ENCODE measurements at regions not wholly inside any gene's neighbourhood (a gene's known extent, or its start where the extent isn't known, plus 50 kb on each side); places are given as distances from the start of the nearest gene placed in this dataset.
A peak's percentile ranks its signal among the peaks of the same experiment; 100 is the strongest.
"Not testable (repeated sequence)": the region's sequence is repeated elsewhere in the genome, so short reads cannot be mapped to it uniquely, and the experiment has no call there.

- no peak for DNase-seq
These were observed 415.2 kb upstream of the TCF4 start for GRCh38 chr18:56003009-56003719.

GRCh38 chr18:56001576-56001975 lies 413.6 kb upstream of the TCF4 start:
- peak; percentile 35 for DNase-seq

GRCh38 chr18:56000041-56000440 lies 412.0 kb upstream of the TCF4 start:
- DNase-seq = no peak

- peak; percentile 49 for DNase-seq
These were observed 411.6 kb upstream of the TCF4 start for GRCh38 chr18:55999641-56000040.

GRCh38 chr18:55998801-55999385 lies 410.9 kb upstream of the TCF4 start:
- DNase-seq = peak; percentile 31

GRCh38 chr18:55998071-55998522 lies 410.1 kb upstream of the TCF4 start:
- peak; percentile 67 for DNase-seq

- peak; percentile 19 for DNase-seq
These were observed 409.2 kb upstream of the TCF4 start for GRCh38 chr18:55997151-55997561.

GRCh38 chr18:55996717-55997116 lies 408.7 kb upstream of the TCF4 start:
- DNase-seq = no peak

GRCh38 chr18:55990186-55990585 lies 402.2 kb upstream of the TCF4 start:
- no peak for DNase-seq

GRCh38 chr18:55988537-55988936 lies 400.5 kb upstream of the TCF4 start:
- no peak for DNase-seq

- peak; percentile 72 for DNase-seq
These were observed 395.4 kb upstream of the TCF4 start for GRCh38 chr18:55983433-55983832.

GRCh38 chr18:55982992-55983391 lies 395.0 kb upstream of the TCF4 start:
- DNase-seq = peak; percentile 58

GRCh38 chr18:55981712-55982475 lies 393.9 kb upstream of the TCF4 start:
- DNase-seq = no peak

GRCh38 chr18:55974521-55974920 lies 386.5 kb upstream of the TCF4 start:
- no peak for DNase-seq

- DNase-seq = peak; percentile 10
These were observed 380.6 kb upstream of the TCF4 start for GRCh38 chr18:55968550-55968949.

- DNase-seq = no peak
These were observed 379.0 kb upstream of the TCF4 start for GRCh38 chr18:55967019-55967418.

- DNase-seq = no peak
These were observed 376.2 kb upstream of the TCF4 start for GRCh38 chr18:55964171-55964570.

- no peak for DNase-seq
These were observed 365.3 kb upstream of the TCF4 start for GRCh38 chr18:55953326-55953725.

- not testable (repeated sequence) for DNase-seq
These were observed 363.7 kb upstream of the TCF4 start for GRCh38 chr18:55951738-55952137.

GRCh38 chr18:55950379-55951166 lies 362.6 kb upstream of the TCF4 start:
- DNase-seq = no peak

GRCh38 chr18:55934821-55935220 lies 346.8 kb upstream of the TCF4 start:
- no peak for DNase-seq

- no peak for DNase-seq
These were observed 344.7 kb upstream of the TCF4 start for GRCh38 chr18:55932675-55933074.

- peak; percentile 91 for DNase-seq
These were observed 339.8 kb upstream of the TCF4 start for GRCh38 chr18:55927831-55928230.
